Fibroblast of skin of right quadriceps (primary cell): ENCODE measurements at regions not wholly inside any gene's neighbourhood (a gene's known extent, or its start where the extent isn't known, plus 50 kb on each side); places are given as distances from the start of the nearest gene placed in this dataset.
"Not testable (repeated sequence)": the region's sequence is repeated elsewhere in the genome, so short reads cannot be mapped to it uniquely, and the experiment has no call there.

Source experiments
- DNase-seq: peaks from one replicate; pipeline ENCODE4 v3.0.0-alpha.2; 2013

- no peak for DNase-seq
Measured at GRCh38 chr3:178202194-178202593, 334.0 kb upstream of the KCNMB2 start.

GRCh38 chr3:178203165-178203564 is 333.1 kb upstream of the KCNMB2 start:
- peak; percentile 69 for DNase-seq

- peak; percentile 58 for DNase-seq
Measured at GRCh38 chr3:178203650-178204049, 332.6 kb upstream of the KCNMB2 start.

- DNase-seq, result peak; percentile 86
Measured at GRCh38 chr3:178205740-178206139, 330.5 kb upstream of the KCNMB2 start.

- no peak for DNase-seq
Measured at GRCh38 chr3:178206521-178206920, 329.7 kb upstream of the KCNMB2 start.

GRCh38 chr3:178207161-178207560 is 329.1 kb upstream of the KCNMB2 start:
- DNase-seq, result not testable (repeated sequence)

- not testable (repeated sequence) for DNase-seq
Measured at GRCh38 chr3:178207627-178208026, 328.6 kb upstream of the KCNMB2 start.

- DNase-seq, result not testable (repeated sequence)
Measured at GRCh38 chr3:178209116-178209515, 327.1 kb upstream of the KCNMB2 start.

GRCh38 chr3:178209618-178210017 is 326.6 kb upstream of the KCNMB2 start:
- not testable (repeated sequence) for DNase-seq

GRCh38 chr3:178211086-178211485 is 325.1 kb upstream of the KCNMB2 start:
- DNase-seq, result peak; percentile 36

GRCh38 chr3:178217479-178217878 is 318.8 kb upstream of the KCNMB2 start:
- peak; percentile 20 for DNase-seq

- DNase-seq, result no peak
Measured at GRCh38 chr3:178218231-178218630, 318.0 kb upstream of the KCNMB2 start.

- DNase-seq, result not testable (repeated sequence)
Measured at GRCh38 chr3:178219661-178220060, 316.6 kb upstream of the KCNMB2 start.

GRCh38 chr3:178223876-178224275 is 312.4 kb upstream of the KCNMB2 start:
- no peak for DNase-seq

GRCh38 chr3:178226094-178226493 is 310.1 kb upstream of the KCNMB2 start:
- DNase-seq, result no peak

- DNase-seq, result no peak
Measured at GRCh38 chr3:178231645-178232044, 304.6 kb upstream of the KCNMB2 start.

- DNase-seq, result no peak
Measured at GRCh38 chr3:178233371-178234071, 302.7 kb upstream of the KCNMB2 start.

- peak; percentile 67 for DNase-seq
Measured at GRCh38 chr3:178236555-178237277, 299.5 kb upstream of the KCNMB2 start.

- DNase-seq, result no peak
Measured at GRCh38 chr3:178238179-178238578, 298.1 kb upstream of the KCNMB2 start.

- no peak for DNase-seq
Measured at GRCh38 chr3:178244733-178245709, 291.2 kb upstream of the KCNMB2 start.

- no peak for DNase-seq
Measured at GRCh38 chr3:178246004-178246403, 290.2 kb upstream of the KCNMB2 start.

GRCh38 chr3:178255315-178255714 is 280.9 kb upstream of the KCNMB2 start:
- DNase-seq, result peak; percentile 89

- DNase-seq, result no peak
Measured at GRCh38 chr3:178257491-178257890, 278.7 kb upstream of the KCNMB2 start.
